ACHN (cell line): ENCODE measurements at regions not wholly inside any gene's neighbourhood (a gene's known extent, or its start where the extent isn't known, plus 50 kb on each side); places are given as distances from the start of the nearest gene placed in this dataset.

ENCODE experiments used
- DNase-seq: peaks from one replicate; pipeline ENCODE4 v3.0.0-alpha.2; 2015
- in situ Hi-C: cut with HindIII; loops from 2 replicates; pipeline ENCODE4 v1.10.0; 2017; ENCODE audit warnings: low sequenced_read_pairs, low pct_ligation_motif_present, low pct_unique_long_range_greater_than_20kb

GRCh38 chr6:15713325-15713724 lies 50.5 kb upstream of the DTNBP1 start:
- in situ Hi-C loops, result no loop called here
- DNase-seq, result no peak

- DNase-seq, result no peak
- in situ Hi-C loops, result no loop called here
Measured at GRCh38 chr6:15712797-15713196, 50.0 kb upstream of the DTNBP1 start.
